HG03066 (cell line): ENCODE measurements at regions not wholly inside any gene's neighbourhood (a gene's known extent, or its start where the extent isn't known, plus 50 kb on each side); places are given as distances from the start of the nearest gene placed in this dataset.

Experiments
- ATAC-seq: cut with Tn5 transposase; IDR thresholded peaks from one replicate; pipeline ENCODE4 v1.9.1; 2021; ENCODE audit warnings: low read depth; ENCODE audit not compliant: unreplicated experiment

GRCh38 chr6:12575961-12576360, 140.6 kb upstream of the PHACTR1 start:
- ATAC-seq = no peak

GRCh38 chr6:12576389-12576788, 140.2 kb upstream of the PHACTR1 start:
- ATAC-seq = no peak

GRCh38 chr6:12577124-12577850, 139.3 kb upstream of the PHACTR1 start:
- no peak for ATAC-seq

GRCh38 chr6:12578097-12578496, 138.5 kb upstream of the PHACTR1 start:
- no peak for ATAC-seq

GRCh38 chr6:12578751-12579150, 137.8 kb upstream of the PHACTR1 start:
- no peak for ATAC-seq

- ATAC-seq = no peak
Measured at GRCh38 chr6:12580290-12580689, 136.3 kb upstream of the PHACTR1 start.

GRCh38 chr6:12582421-12583110, 134.0 kb upstream of the PHACTR1 start:
- ATAC-seq = no peak

- ATAC-seq = no peak
Measured at GRCh38 chr6:12584631-12585405, 131.7 kb upstream of the PHACTR1 start.

GRCh38 chr6:12585497-12585958, 131.0 kb upstream of the PHACTR1 start:
- ATAC-seq = no peak

GRCh38 chr6:12586721-12587480, 129.7 kb upstream of the PHACTR1 start:
- ATAC-seq = no peak

GRCh38 chr6:12590901-12591300, 125.7 kb upstream of the PHACTR1 start:
- ATAC-seq = no peak

- no peak for ATAC-seq
Measured at GRCh38 chr6:12592634-12593033, 123.9 kb upstream of the PHACTR1 start.

GRCh38 chr6:12593771-12594529, 122.6 kb upstream of the PHACTR1 start:
- no peak for ATAC-seq

GRCh38 chr6:12594530-12594893, 122.1 kb upstream of the PHACTR1 start:
- ATAC-seq = no peak

GRCh38 chr6:12595161-12595811, 121.3 kb upstream of the PHACTR1 start:
- peak; percentile 58 for ATAC-seq

GRCh38 chr6:12596731-12597130, 119.8 kb upstream of the PHACTR1 start:
- no peak for ATAC-seq

- no peak for ATAC-seq
Measured at GRCh38 chr6:12598919-12599318, 117.6 kb upstream of the PHACTR1 start.

GRCh38 chr6:12601881-12602280, 114.7 kb upstream of the PHACTR1 start:
- ATAC-seq = no peak

GRCh38 chr6:12602342-12602741, 114.2 kb upstream of the PHACTR1 start:
- no peak for ATAC-seq
